ENCODE measurements at regions not wholly inside any gene's neighbourhood (a gene's known extent, or its start where the extent isn't known, plus 50 kb on each side); places are given as distances from the start of the nearest gene placed in this dataset.
A peak's percentile ranks its signal among the peaks of the same experiment; 100 is the strongest.

- H2BK15ac ChIP-seq (replicated peaks; ENCODE audit: low read depth): no peak overlapping the region
- H3K4me3 ChIP-seq (ENCODE audit: low read length): no peak overlapping the region
- H2BK120ac ChIP-seq (ENCODE audit: low read depth, low read length): no peak overlapping the region
- no peak overlapping the region for H2BK5ac ChIP-seq (ENCODE audit: low read length)
- H3K79me1 ChIP-seq (ENCODE audit: low read length): no peaks in the 10 kb centered on the region
- no peak overlapping the region for H3K18ac ChIP-seq (ENCODE audit: low read length)
- H3K79me2 ChIP-seq (ENCODE audit: control insufficient read depth, insufficient read depth, low read length): no peaks in the 10 kb centered on the region
- H2AK5ac ChIP-seq (ENCODE audit: low read length): no peak overlapping the region
- no peaks in the 10 kb centered on the region for H3K36me3 ChIP-seq (ENCODE audit: control insufficient read depth, insufficient read depth, low read length)
- no peak for DNase-seq
- H4K5ac ChIP-seq (ENCODE audit: low read length): no peak overlapping the region
- H3K9ac ChIP-seq (ENCODE audit: low read length): no peak overlapping the region
- H3K4me1 ChIP-seq (ENCODE audit: control insufficient read depth, low read depth, low read length): no peaks in the 10 kb centered on the region
- no peak overlapping the region for H3K27ac ChIP-seq (ENCODE audit: low read depth, low read length)
- no peak overlapping the region for H3K56ac ChIP-seq (ENCODE audit: low read length)
- H3K23ac ChIP-seq (ENCODE audit: low read length): no peak overlapping the region
- no peak overlapping the region for H3K4me2 ChIP-seq (ENCODE audit: low read length)
- no peak overlapping the region for H3K4ac ChIP-seq (ENCODE audit: low read depth, low read length)
- H4K8ac ChIP-seq (ENCODE audit: low read depth, low read length): no peak overlapping the region
- no peaks in the 10 kb centered on the region for H3K27me3 ChIP-seq (ENCODE audit: insufficient read depth, low read length, poor library complexity)
- WGBS (ENCODE audit: extremely low coverage, insufficient coverage, low lambda C conversion rate): no CpG with 5 or more reads among the region's 9 CpGs
Observed at GRCh38 chr7:55278321-55278720, 86.8 kb upstream of the LANCL2 start.

- Histone ChIP-seq H2AK5ac (ENCODE audit: low read length) (no peak overlapping the region), H3K27ac (ENCODE audit: low read depth, low read length) (no peak overlapping the region), H4K5ac (ENCODE audit: low read length) (no peak overlapping the region), H3K4ac (ENCODE audit: low read depth, low read length) (no peak overlapping the region), H3K23ac (ENCODE audit: low read length) (no peak overlapping the region), H3K4me1 (ENCODE audit: control insufficient read depth, low read depth, low read length) (no peaks in the 10 kb centered on the region), H4K8ac (ENCODE audit: low read depth, low read length) (no peak overlapping the region), H3K4me2 (ENCODE audit: low read length) (no peak overlapping the region), H3K79me1 (ENCODE audit: low read length) (no peaks in the 10 kb centered on the region), H3K36me3 (ENCODE audit: control insufficient read depth, insufficient read depth, low read length) (no peaks in the 10 kb centered on the region), H2BK5ac (ENCODE audit: low read length) (no peak overlapping the region), H3K4me3 (ENCODE audit: low read length) (no peak overlapping the region), H3K18ac (ENCODE audit: low read length) (no peak overlapping the region), H3K79me2 (ENCODE audit: control insufficient read depth, insufficient read depth, low read length) (no peaks in the 10 kb centered on the region), H2BK15ac (replicated peaks; ENCODE audit: low read depth) (no peak overlapping the region), H2BK120ac (ENCODE audit: low read depth, low read length) (no peak overlapping the region), H3K9ac (ENCODE audit: low read length) (no peak overlapping the region), H3K27me3 (ENCODE audit: insufficient read depth, low read length, poor library complexity) (no peaks in the 10 kb centered on the region), H3K56ac (ENCODE audit: low read length) (no peak overlapping the region)
- no peak for DNase-seq
- WGBS (ENCODE audit: extremely low coverage, insufficient coverage, low lambda C conversion rate): no CpG with 5 or more reads among the region's 14 CpGs
Observed at GRCh38 chr7:55279080-55279845, 85.9 kb upstream of the LANCL2 start.

- peak; percentile 85 for DNase-seq
- WGBS (ENCODE audit: extremely low coverage, insufficient coverage, low lambda C conversion rate): no CpG with 5 or more reads among the region's 3 CpGs
Observed at GRCh38 chr7:55280031-55280454, 85.1 kb upstream of the LANCL2 start.

GRCh38 chr7:55285665-55286064, 79.5 kb upstream of the LANCL2 start:
- Histone ChIP-seq H2AK5ac (ENCODE audit: low read length) (no peak overlapping the region), H2BK15ac (replicated peaks; ENCODE audit: low read depth) (no peak overlapping the region), H4K5ac (ENCODE audit: low read length) (no peak overlapping the region), H3K27ac (ENCODE audit: low read depth, low read length) (no peak overlapping the region), H3K4me3 (ENCODE audit: low read length) (no peak overlapping the region), H3K56ac (ENCODE audit: low read length) (no peak overlapping the region), H2BK120ac (ENCODE audit: low read depth, low read length) (no peak overlapping the region), H4K8ac (ENCODE audit: low read depth, low read length) (no peak overlapping the region), H3K27me3 (ENCODE audit: insufficient read depth, low read length, poor library complexity) (no peaks in the 10 kb centered on the region), H3K79me1 (ENCODE audit: low read length) (no peaks in the 10 kb centered on the region), H3K18ac (ENCODE audit: low read length) (no peak overlapping the region), H3K36me3 (ENCODE audit: control insufficient read depth, insufficient read depth, low read length) (no peaks in the 10 kb centered on the region), H3K4ac (ENCODE audit: low read depth, low read length) (no peak overlapping the region), H3K79me2 (ENCODE audit: control insufficient read depth, insufficient read depth, low read length) (no peaks in the 10 kb centered on the region), H3K23ac (ENCODE audit: low read length) (no peak overlapping the region), H3K9ac (ENCODE audit: low read length) (no peak overlapping the region), H3K4me2 (ENCODE audit: low read length) (no peak overlapping the region), H3K4me1 (ENCODE audit: control insufficient read depth, low read depth, low read length) (no peaks in the 10 kb centered on the region), H2BK5ac (ENCODE audit: low read length) (no peak overlapping the region)
- WGBS (ENCODE audit: extremely low coverage, insufficient coverage, low lambda C conversion rate): no CpG with 5 or more reads among the region's 2 CpGs
- DNase-seq: no peak

More at GRCh38 chr7:55280031-55280454, 85.1 kb upstream of the LANCL2 start:
- no peak overlapping the region for H3K4me3 ChIP-seq (ENCODE audit: low read length)
- H3K9ac ChIP-seq (ENCODE audit: low read length): no peak overlapping the region
- no peak overlapping the region for H3K4ac ChIP-seq (ENCODE audit: low read depth, low read length)
- no peak overlapping the region for H4K5ac ChIP-seq (ENCODE audit: low read length)
- no peaks in the 10 kb centered on the region for H3K4me1 ChIP-seq (ENCODE audit: control insufficient read depth, low read depth, low read length)
- no peak overlapping the region for H4K8ac ChIP-seq (ENCODE audit: low read depth, low read length)
- no peak overlapping the region for H3K23ac ChIP-seq (ENCODE audit: low read length)
- no peaks in the 10 kb centered on the region for H3K79me2 ChIP-seq (ENCODE audit: control insufficient read depth, insufficient read depth, low read length)
- no peak overlapping the region for H3K18ac ChIP-seq (ENCODE audit: low read length)
- H2BK15ac ChIP-seq (replicated peaks; ENCODE audit: low read depth): no peak overlapping the region
- no peaks in the 10 kb centered on the region for H3K36me3 ChIP-seq (ENCODE audit: control insufficient read depth, insufficient read depth, low read length)
- no peak overlapping the region for H2BK5ac ChIP-seq (ENCODE audit: low read length)
- H3K27ac ChIP-seq (ENCODE audit: low read depth, low read length): no peak overlapping the region
- no peak overlapping the region for H2AK5ac ChIP-seq (ENCODE audit: low read length)
- H3K56ac ChIP-seq (ENCODE audit: low read length): peak overlapping the region; percentile 54
- H3K79me1 ChIP-seq (ENCODE audit: low read length): no peaks in the 10 kb centered on the region
- H2BK120ac ChIP-seq (ENCODE audit: low read depth, low read length): no peak overlapping the region
- H3K4me2 ChIP-seq (ENCODE audit: low read length): no peak overlapping the region
- H3K27me3 ChIP-seq (ENCODE audit: insufficient read depth, low read length, poor library complexity): no peaks in the 10 kb centered on the region

GRCh38 chr7:55286666-55287065, 78.5 kb upstream of the LANCL2 start:
- Histone ChIP-seq H3K18ac (ENCODE audit: low read length) (no peak overlapping the region), H4K8ac (ENCODE audit: low read depth, low read length) (no peak overlapping the region), H3K4ac (ENCODE audit: low read depth, low read length) (no peak overlapping the region), H2AK5ac (ENCODE audit: low read length) (no peak overlapping the region), H3K27ac (ENCODE audit: low read depth, low read length) (no peak overlapping the region), H3K23ac (ENCODE audit: low read length) (no peak overlapping the region), H3K4me2 (ENCODE audit: low read length) (no peak overlapping the region), H3K4me1 (ENCODE audit: control insufficient read depth, low read depth, low read length) (no peaks in the 10 kb centered on the region), H3K79me1 (ENCODE audit: low read length) (no peaks in the 10 kb centered on the region), H2BK120ac (ENCODE audit: low read depth, low read length) (no peak overlapping the region), H3K27me3 (ENCODE audit: insufficient read depth, low read length, poor library complexity) (no peaks in the 10 kb centered on the region), H3K36me3 (ENCODE audit: control insufficient read depth, insufficient read depth, low read length) (no peaks in the 10 kb centered on the region), H4K5ac (ENCODE audit: low read length) (no peak overlapping the region), H3K9ac (ENCODE audit: low read length) (no peak overlapping the region), H3K56ac (ENCODE audit: low read length) (no peak overlapping the region), H2BK5ac (ENCODE audit: low read length) (no peak overlapping the region), H2BK15ac (replicated peaks; ENCODE audit: low read depth) (no peak overlapping the region), H3K79me2 (ENCODE audit: control insufficient read depth, insufficient read depth, low read length) (no peaks in the 10 kb centered on the region), H3K4me3 (ENCODE audit: low read length) (no peak overlapping the region)
- DNase-seq: no peak
- WGBS (ENCODE audit: extremely low coverage, insufficient coverage, low lambda C conversion rate): no CpG with 5 or more reads among the region's 3 CpGs
